Breast epithelium (tissue), 3 donors: ENCODE measurements at regions not wholly inside any gene's neighbourhood (a gene's known extent, or its start where the extent isn't known, plus 50 kb on each side); places are given as distances from the start of the nearest gene placed in this dataset.

Experiments
- CTCF ChIP-seq, 3 donors: fragments of 450-650 bp; IDR thresholded peaks; one replicate each; pipeline ENCODE4 v1.5.1; 2016 to 2017; ENCODE audit warnings: antibody characterized with exemption in 3 of 3, mild to moderate bottlenecking in 3 of 3, moderate library complexity in 3 of 3
- POLR2A ChIP-seq: fragments of 450-650 bp; IDR thresholded peaks from one replicate; pipeline ENCODE4 v1.6.1; 2016; ENCODE audit warnings: antibody characterized with exemption, mild to moderate bottlenecking, moderate library complexity

GRCh38 chr2:210861038-210861665 lies 304.8 kb downstream of the CPS1 start:
- no peak for TF ChIP-seq POLR2A
- TF ChIP-seq CTCF (IDR thresholded peaks at IDR 0.05) = no peak
